WI38 (cell line): ENCODE measurements at regions not wholly inside any gene's neighbourhood (a gene's known extent, or its start where the extent isn't known, plus 50 kb on each side); places are given as distances from the start of the nearest gene placed in this dataset.

ENCODE experiments used
- H3K4me3 ChIP-seq: 2 replicates; pipeline ENCODE4 v1.5.1; 2011; ENCODE audit warnings: low read depth, mild to moderate bottlenecking, control low read depth, low read length
- TF ChIP-seq, protein P1 (sequence below): IDR thresholded peaks from 2 replicates; pipeline ENCODE4 v1.5.1; 2012; ENCODE audit warnings: low read depth, mild to moderate bottlenecking, control low read depth, low read length

DNA sequence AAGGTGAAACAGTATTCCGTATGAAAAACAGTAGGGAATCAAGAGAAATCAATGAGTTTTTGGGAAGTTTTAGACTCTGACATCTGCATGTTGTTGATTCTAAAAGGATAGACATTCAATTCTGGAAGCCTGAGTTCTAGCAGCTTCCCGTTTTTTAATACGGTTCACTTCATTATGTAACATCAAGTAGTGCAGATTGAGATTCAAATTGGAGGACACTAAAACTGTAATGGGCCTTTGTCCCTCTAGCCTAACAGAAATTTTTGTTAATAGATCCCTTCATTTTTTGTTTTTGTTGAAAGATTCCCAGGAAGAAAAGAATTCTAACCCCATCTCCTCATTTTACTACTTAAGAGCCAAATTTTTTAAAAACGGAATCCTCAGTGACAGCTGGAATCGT lies 384.6 kb downstream of the SH3GL2 start:
- TF ChIP-seq, protein P1, sequence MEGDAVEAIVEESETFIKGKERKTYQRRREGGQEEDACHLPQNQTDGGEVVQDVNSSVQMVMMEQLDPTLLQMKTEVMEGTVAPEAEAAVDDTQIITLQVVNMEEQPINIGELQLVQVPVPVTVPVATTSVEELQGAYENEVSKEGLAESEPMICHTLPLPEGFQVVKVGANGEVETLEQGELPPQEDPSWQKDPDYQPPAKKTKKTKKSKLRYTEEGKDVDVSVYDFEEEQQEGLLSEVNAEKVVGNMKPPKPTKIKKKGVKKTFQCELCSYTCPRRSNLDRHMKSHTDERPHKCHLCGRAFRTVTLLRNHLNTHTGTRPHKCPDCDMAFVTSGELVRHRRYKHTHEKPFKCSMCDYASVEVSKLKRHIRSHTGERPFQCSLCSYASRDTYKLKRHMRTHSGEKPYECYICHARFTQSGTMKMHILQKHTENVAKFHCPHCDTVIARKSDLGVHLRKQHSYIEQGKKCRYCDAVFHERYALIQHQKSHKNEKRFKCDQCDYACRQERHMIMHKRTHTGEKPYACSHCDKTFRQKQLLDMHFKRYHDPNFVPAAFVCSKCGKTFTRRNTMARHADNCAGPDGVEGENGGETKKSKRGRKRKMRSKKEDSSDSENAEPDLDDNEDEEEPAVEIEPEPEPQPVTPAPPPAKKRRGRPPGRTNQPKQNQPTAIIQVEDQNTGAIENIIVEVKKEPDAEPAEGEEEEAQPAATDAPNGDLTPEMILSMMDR = no peak
- no peak overlapping the region for H3K4me3 ChIP-seq

DNA sequence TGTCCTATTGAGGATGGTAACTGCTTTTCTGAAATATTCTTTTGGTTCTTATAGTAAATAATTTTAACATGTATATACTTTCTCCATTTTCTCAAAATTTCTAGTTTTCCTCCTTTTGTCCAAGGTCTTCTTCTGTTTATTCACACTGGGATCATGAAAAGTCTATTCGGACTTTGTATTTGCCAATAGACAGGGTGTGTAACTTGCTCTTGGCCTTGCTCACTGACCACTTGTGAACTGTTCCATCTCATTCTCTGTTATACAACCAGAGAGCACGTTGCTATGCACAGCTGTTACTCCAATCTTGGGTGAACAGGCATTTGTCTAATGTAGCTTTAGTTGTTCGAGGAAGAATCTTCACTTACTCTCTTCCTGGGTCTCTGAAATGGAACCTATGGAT lies 388.9 kb downstream of the SH3GL2 start:
- H3K4me3 ChIP-seq = no peak overlapping the region
- TF ChIP-seq, protein P1 = no peak

DNA sequence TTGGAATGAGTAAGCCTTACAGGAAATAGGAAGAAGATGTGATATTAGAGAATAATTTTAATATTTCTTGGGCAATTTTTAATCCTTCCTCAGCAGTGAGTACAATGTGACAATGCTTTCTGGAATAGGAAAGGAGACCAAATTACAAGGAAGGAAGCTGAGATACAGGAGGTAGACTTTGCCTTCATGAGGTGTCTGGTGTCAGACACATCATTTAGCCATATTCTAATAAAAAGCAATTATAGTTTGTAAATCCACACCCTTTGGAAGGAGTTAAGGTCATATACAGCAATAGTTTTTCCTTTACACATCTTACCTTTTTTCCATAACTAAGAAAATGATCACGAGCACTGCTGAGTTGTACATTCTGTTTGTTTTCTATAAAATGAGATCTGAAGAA lies 390.4 kb downstream of the SH3GL2 start:
- TF ChIP-seq, protein P1 = no peak
- H3K4me3 ChIP-seq = no peak overlapping the region

DNA sequence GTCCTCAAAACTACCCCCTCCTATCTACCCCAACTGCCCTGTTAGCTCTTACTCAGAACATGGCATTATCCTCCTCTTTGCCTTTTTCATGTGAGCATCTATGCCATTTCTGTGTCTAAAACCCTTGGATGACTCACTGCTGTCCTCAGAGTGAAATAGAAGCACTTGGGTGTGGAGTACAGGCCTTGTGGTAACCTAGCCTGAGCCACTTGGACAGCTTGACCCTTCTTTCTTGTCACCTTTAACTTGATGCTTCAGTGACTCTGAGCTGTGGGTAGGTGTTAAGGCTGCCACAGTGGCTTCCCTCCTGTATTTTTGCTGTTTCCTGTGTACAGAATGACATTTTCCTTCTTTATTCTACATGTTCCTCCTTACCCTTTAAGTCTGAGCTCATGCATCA lies 391.4 kb downstream of the SH3GL2 start:
- no peak overlapping the region for H3K4me3 ChIP-seq
- TF ChIP-seq, protein P1 = no peak

DNA sequence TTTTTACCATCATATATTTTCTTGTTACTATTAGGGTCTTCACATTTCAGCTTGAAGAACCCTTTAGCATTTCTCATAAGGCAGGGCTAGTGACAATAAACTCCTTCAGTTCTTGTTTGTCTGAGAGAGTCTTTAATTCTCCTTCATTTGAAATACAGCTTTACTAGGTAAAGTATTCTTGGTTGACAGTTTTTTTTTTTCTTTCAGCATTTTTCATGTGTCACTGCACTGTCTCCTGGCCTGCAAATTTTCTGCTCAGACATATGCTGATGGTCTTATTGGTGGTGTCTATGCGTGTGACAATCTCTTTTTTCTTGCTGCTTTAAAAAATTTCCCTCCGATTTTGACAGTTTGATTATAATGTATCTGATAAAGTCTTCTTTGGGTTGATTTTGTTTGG lies 399.9 kb downstream of the SH3GL2 start:
- TF ChIP-seq, protein P1 = no peak
- H3K4me3 ChIP-seq = no peak overlapping the region

DNA sequence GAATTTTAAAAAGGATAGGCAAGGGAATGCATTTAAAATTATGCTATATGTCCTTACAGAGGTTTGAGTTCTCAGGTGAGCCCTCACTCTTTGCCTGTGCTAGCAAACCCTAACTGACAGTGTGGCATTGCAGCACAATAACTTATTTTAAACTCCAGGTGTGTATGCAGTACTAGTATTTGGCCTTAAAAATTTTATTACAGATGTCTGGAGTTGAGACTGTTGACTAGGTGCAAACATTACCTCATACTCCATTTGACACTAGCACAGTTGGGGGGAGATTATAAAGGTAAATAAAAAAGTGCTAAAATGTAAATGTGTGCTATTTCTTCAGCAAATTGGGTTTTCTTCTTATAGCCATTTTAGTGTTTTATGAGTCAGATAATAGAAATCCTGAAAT lies 407.7 kb downstream of the SH3GL2 start:
- TF ChIP-seq, protein P1 = no peak

DNA sequence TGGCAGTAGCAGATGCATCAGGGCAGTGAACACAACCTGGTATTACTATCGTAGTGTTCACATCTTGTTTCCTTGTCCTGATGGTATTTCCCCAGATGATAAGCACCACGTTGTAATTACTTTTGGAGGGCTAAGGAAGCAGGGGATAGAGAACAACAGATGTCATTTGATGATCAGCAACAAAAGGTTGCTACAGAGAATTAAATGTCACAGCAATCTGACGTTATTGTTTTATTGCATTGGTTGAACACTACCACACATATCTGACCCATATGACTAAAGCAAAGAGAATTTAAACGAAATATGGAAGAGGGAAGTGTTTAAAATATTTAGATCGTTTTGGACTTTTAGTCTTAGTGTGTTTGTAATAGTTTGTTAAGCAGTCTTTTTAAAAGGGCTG lies 408.3 kb downstream of the SH3GL2 start:
- TF ChIP-seq, protein P1 = no peak

More for the DNA sequence above, 407.7 kb downstream of the SH3GL2 start:
- no peak overlapping the region for H3K4me3 ChIP-seq

More for the DNA sequence above, 408.3 kb downstream of the SH3GL2 start:
- H3K4me3 ChIP-seq = no peak overlapping the region
